ENCODE measurements at regions not wholly inside any gene's neighbourhood (a gene's known extent, or its start where the extent isn't known, plus 50 kb on each side); places are given as distances from the start of the nearest gene placed in this dataset.

DNA sequence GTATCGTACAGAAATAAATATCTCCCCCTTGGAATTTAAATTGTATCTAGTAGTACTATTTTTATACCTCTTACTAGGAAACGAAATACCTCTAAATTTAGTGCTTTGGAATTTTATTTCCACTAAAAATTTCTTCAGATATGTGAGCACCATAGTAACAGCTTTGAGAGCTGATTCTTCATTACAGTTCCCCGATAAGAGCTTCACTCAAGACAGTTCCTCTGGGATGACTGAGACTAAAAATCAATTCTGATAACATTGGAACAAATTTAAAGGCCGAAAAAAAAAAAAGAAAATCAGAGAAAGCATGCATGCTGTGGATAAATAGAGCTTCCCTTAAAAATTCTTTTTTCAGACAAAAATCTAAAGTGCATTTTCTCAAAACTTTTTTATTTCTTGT lies 68.5 kb upstream of the MEF2C start:
- TF ChIP-seq, protein P1, sequence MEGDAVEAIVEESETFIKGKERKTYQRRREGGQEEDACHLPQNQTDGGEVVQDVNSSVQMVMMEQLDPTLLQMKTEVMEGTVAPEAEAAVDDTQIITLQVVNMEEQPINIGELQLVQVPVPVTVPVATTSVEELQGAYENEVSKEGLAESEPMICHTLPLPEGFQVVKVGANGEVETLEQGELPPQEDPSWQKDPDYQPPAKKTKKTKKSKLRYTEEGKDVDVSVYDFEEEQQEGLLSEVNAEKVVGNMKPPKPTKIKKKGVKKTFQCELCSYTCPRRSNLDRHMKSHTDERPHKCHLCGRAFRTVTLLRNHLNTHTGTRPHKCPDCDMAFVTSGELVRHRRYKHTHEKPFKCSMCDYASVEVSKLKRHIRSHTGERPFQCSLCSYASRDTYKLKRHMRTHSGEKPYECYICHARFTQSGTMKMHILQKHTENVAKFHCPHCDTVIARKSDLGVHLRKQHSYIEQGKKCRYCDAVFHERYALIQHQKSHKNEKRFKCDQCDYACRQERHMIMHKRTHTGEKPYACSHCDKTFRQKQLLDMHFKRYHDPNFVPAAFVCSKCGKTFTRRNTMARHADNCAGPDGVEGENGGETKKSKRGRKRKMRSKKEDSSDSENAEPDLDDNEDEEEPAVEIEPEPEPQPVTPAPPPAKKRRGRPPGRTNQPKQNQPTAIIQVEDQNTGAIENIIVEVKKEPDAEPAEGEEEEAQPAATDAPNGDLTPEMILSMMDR (IDR thresholded peaks at IDR 0.05) = no peak
- TF ChIP-seq POLR2A (IDR thresholded peaks at IDR 0.05) (no peak), POLR2AphosphoS5 (IDR thresholded peaks at IDR 0.05) (no peak), EP300 (IDR thresholded peaks at IDR 0.05) (no peak)
- Histone ChIP-seq H3K27ac (no peak overlapping the region), H3K27me3 (no peaks in the 10 kb centered on the region), H3K9me3 (no peaks in the 10 kb centered on the region), H3K36me3 (no peaks in the 10 kb centered on the region), H3K4me1 (no peaks in the 10 kb centered on the region), H3K4me3 (no peak overlapping the region)
- WGBS = 83% methylated on average over 4 of the region's 4 CpGs
- no peak for DNase-seq (ENCODE audit: low spot score in 2 of 2)

DNA sequence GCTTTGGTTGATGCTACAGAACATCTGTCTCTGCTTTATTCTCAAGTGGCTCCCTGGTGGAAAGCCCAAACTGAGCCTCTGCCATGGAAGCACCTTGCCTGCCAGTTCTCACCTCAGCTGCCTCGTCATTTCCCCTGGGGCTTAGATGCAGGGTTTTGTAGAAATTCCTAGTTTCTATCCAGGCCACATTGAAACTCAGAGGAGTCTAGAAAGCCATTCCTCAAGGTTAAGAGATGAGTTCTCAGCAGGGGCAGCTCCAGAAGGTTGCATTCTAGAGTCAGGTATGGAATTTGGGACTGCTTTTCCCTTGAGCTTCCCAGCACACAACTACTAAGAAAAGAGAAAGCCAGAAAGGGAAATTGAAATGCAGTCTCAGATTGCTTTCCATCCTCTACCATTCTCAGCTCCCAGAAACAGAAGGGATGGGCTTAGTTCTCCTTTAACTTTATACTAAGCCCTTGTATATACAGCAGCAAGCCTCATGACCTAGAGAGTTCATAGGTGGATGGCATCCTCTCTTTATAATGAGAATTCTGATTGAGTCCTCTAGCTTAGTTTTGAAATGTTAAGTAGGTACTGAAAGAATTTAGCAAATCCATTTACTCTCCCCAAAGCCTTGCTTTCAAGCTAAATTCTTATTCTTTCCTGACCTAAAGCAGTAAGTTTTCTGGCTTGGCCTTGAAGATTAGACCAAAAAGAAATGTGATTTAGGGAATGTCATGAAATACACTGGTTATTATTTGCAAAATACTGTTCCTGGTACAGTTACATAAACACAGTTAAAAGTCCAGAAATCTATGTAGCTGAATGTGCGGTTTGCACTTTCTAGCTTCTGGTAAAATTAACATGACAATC lies 66.0 kb upstream of the MEF2C start:
- Histone ChIP-seq H3K27ac (no peak overlapping the region), H3K4me1 (no peaks in the 10 kb centered on the region), H3K9me3 (no peaks in the 10 kb centered on the region), H3K27me3 (no peaks in the 10 kb centered on the region), H3K36me3 (no peaks in the 10 kb centered on the region), H3K4me3 (no peak overlapping the region)
- WGBS = 79% methylated on average over 2 of the region's 2 CpGs
- no peak for DNase-seq (ENCODE audit: low spot score in 2 of 2)
- TF ChIP-seq EP300 (IDR thresholded peaks at IDR 0.05) = no peak
- TF ChIP-seq POLR2AphosphoS5 (IDR thresholded peaks at IDR 0.05) = no peak
- no peak for TF ChIP-seq POLR2A (IDR thresholded peaks at IDR 0.05)
- TF ChIP-seq, protein P1 (IDR thresholded peaks at IDR 0.05) = no peak

DNA sequence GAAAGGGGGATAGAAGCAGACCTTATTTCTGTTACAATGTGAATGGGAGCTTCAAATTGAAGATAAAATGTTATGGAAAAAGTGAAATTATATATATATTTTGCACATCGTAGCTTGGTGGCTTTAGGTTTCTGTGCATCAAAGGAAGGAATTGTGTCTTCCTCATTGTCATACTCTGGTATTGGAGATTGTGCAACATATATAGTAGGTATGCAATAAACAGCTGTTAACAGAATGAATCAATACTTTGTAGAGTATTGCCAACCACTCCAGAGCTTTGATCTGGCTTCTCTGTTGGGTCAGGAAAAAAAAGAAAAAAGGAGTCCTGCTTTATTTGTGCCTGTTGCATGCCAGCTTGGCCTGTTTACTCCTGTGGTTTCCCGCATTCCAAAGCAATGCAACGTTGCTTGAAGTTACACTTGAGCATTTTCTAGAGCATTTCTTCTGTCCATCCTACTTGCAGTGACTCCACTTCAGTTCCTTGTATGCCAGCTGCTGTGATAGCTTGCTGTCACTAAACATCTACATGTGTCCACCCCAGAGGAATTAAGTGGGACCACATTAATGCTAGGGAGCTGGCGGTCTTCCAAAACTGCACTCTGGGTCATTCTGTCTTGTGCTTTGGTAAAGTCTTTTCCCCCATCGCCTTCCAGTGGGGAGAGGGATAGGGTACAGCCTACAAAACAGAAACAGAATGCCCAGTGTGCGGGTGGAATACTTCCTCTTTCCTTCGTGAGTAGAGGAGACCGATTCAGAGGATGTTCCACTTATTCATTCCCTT lies 62.0 kb upstream of the MEF2C start:
- Histone ChIP-seq H3K36me3 (no peaks in the 10 kb centered on the region), H3K27me3 (no peaks in the 10 kb centered on the region), H3K4me3 (no peak overlapping the region), H3K9me3 (no peaks in the 10 kb centered on the region), H3K27ac (no peak overlapping the region), H3K4me1 (no peaks in the 10 kb centered on the region)
- 79% methylated on average over 8 of the region's 8 CpGs for WGBS
- TF ChIP-seq EP300 (IDR thresholded peaks at IDR 0.05) = no peak
- DNase-seq (ENCODE audit: low spot score in 2 of 2) = no peak

DNA sequence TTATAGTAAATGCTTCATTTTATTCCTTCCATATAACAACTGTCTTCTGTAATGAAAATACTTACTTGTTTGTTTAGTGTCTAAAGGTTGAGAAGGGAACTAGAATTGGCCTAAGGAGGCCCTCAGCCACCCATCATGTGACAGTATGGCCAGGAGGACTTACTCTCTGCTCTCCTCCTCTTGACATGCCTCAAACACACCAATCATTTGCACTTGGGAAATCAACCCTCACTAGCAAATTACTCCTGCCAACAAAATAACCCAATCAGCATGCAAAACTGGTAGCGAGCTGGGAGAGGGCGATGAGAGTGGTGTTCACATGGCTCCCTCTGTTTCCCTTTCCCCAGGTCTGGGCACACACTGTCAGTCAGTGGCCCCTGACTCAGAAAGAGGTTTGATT lies 58.6 kb upstream of the MEF2C start:
- DNase-seq (ENCODE audit: low spot score in 2 of 2) = no peak
- WGBS = 96% methylated on average over 2 of the region's 2 CpGs
- Histone ChIP-seq H3K27ac (no peak overlapping the region), H3K9me3 (no peaks in the 10 kb centered on the region), H3K36me3 (no peaks in the 10 kb centered on the region), H3K4me3 (no peak overlapping the region), H3K4me1 (no peaks in the 10 kb centered on the region), H3K27me3 (no peaks in the 10 kb centered on the region)
- TF ChIP-seq POLR2AphosphoS5 (IDR thresholded peaks at IDR 0.05) = no peak
- no peak for TF ChIP-seq POLR2A (IDR thresholded peaks at IDR 0.05)
- no peak for TF ChIP-seq EP300 (IDR thresholded peaks at IDR 0.05)
- TF ChIP-seq, protein P1 (IDR thresholded peaks at IDR 0.05) = no peak

DNA sequence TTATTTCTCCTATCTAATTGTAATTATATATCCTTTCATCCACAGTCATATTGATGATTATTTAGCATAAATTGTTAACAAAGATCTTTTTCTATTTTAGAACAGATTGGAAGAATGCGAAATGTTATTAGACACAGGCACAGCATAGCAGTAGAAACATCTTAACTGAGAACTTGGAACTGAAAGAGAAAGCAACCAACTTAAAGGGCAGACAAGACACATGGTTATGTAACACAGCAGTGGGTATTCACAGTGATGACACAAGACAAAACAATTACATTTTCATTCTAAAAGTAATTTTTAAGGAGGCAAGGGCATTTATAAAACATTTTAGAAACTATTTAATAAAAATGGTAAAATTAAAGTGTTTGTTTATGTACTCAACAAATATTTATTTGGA lies 57.7 kb upstream of the MEF2C start:
- TF ChIP-seq, protein P1 (IDR thresholded peaks at IDR 0.05) = no peak
- TF ChIP-seq EP300 (IDR thresholded peaks at IDR 0.05) (no peak), POLR2AphosphoS5 (IDR thresholded peaks at IDR 0.05) (no peak), POLR2A (IDR thresholded peaks at IDR 0.05) (no peak)
- no peak overlapping the region for H3K27ac ChIP-seq
- H3K36me3 ChIP-seq = no peaks in the 10 kb centered on the region
- H3K9me3 ChIP-seq = no peaks in the 10 kb centered on the region
- WGBS = 93% methylated on average over 1 of the region's 1 CpG
- H3K27me3 ChIP-seq = no peaks in the 10 kb centered on the region
- no peak overlapping the region for H3K4me3 ChIP-seq
- H3K4me1 ChIP-seq = no peaks in the 10 kb centered on the region
- no peak for DNase-seq (ENCODE audit: low spot score in 2 of 2)
